ENCODE measurements at regions not wholly inside any gene's neighbourhood (a gene's known extent, or its start where the extent isn't known, plus 50 kb on each side); places are given as distances from the start of the nearest gene placed in this dataset.

DNA sequence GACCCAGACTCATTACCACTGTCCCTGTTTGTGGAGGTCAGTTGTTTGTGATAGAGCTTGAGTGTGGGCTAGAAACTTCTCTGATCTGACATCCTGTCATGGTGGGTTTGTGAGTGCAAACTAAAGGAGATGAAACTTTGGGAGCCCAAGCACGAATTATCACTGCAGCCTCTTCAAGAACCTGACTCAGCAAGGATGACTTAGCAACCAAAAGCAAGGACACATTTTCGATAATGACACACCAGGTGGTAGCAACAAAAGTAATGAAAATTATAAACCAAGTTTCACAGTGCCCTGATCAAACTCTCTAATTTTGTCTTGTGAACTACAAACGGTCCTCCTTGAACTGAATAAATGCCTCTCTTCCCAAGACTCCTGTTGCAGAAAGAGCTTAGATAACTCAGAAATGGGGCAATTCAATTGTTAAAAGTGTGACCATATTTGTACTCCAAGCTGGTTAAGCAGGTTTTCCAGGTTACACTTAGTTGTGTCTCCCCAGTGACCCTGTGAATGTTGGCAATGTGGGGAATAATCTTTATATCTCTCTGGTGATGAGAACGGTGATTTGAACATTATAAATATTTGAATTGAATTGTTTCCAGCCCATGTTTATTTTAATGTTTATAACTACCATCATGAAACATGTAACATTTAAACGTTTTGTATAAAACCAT, 52.6 kb upstream of the ATP8A1 start:
- Histone ChIP-seq H3K36me3 (ENCODE audit: control insufficient read depth, insufficient read depth, low read length) (no peaks in the 10 kb centered on the region), H3K4me3 (ENCODE audit: low read depth, low read length) (no peak overlapping the region), H3K27me3 (ENCODE audit: control insufficient read depth, insufficient read depth, low read length) (no peaks in the 10 kb centered on the region)
- TF ChIP-seq, protein P1, sequence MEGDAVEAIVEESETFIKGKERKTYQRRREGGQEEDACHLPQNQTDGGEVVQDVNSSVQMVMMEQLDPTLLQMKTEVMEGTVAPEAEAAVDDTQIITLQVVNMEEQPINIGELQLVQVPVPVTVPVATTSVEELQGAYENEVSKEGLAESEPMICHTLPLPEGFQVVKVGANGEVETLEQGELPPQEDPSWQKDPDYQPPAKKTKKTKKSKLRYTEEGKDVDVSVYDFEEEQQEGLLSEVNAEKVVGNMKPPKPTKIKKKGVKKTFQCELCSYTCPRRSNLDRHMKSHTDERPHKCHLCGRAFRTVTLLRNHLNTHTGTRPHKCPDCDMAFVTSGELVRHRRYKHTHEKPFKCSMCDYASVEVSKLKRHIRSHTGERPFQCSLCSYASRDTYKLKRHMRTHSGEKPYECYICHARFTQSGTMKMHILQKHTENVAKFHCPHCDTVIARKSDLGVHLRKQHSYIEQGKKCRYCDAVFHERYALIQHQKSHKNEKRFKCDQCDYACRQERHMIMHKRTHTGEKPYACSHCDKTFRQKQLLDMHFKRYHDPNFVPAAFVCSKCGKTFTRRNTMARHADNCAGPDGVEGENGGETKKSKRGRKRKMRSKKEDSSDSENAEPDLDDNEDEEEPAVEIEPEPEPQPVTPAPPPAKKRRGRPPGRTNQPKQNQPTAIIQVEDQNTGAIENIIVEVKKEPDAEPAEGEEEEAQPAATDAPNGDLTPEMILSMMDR (IDR thresholded peaks at IDR 0.05; ENCODE audit: insufficient read depth, low read length, severe bottlenecking) = no peak
- FAIRE-seq = no peak
- no peak for DNase-seq (ENCODE audit: low read depth)

DNA sequence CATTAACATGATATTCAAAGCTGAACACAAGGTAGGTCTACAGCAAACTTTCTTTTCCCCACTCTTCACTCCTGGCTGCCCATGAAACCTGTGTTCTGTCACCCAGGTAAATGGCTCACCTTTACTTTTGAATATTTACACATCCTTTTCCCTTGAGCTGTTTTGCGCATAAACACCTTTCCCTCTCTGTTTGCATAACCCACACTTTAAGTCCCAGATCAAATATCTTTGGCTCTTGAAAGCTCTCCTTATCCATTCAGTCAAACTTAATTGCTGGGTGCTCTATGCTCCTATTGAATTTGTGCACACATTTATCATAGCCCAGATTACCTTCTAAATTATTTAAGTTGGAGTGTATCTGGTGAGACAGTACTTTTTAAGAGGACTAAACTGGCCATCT, 51.7 kb upstream of the ATP8A1 start:
- TF ChIP-seq, protein P1 (IDR thresholded peaks at IDR 0.05; ENCODE audit: insufficient read depth, low read length, severe bottlenecking) = no peak
- FAIRE-seq (no peak), DNase-seq (ENCODE audit: low read depth) (no peak)
- Histone ChIP-seq H3K4me3 (ENCODE audit: low read depth, low read length) (no peak overlapping the region), H3K36me3 (ENCODE audit: control insufficient read depth, insufficient read depth, low read length) (no peaks in the 10 kb centered on the region), H3K27me3 (ENCODE audit: control insufficient read depth, insufficient read depth, low read length) (no peaks in the 10 kb centered on the region)

All from bronchial epithelial cell (primary cell).